DOHH2 (cell line): ENCODE measurements at regions not wholly inside any gene's neighbourhood (a gene's known extent, or its start where the extent isn't known, plus 50 kb on each side); places are given as distances from the start of the nearest gene placed in this dataset.

Experiments used
- H3F3A ChIP-seq: fragments of 200-600 bp; sonication (generic), shearing (Covaris generic); 2 replicates; pipeline ENCODE4 v1.6.0; 2016; ENCODE audit warnings: antibody characterized with exemption, mild to moderate bottlenecking; ENCODE audit not compliant: control insufficient read depth, insufficient read depth
- H3K27ac ChIP-seq: fragments of 200-600 bp; sonication (generic); 2 replicates; pipeline ENCODE4 v1.5.1; 2014; ENCODE audit warnings: low read depth, mild to moderate bottlenecking, low read length, moderate library complexity
- H3K27me3 ChIP-seq: fragments of 200-600 bp; sonication (generic); 2 replicates; pipeline ENCODE4 v1.6.1; 2014; ENCODE audit warnings: mild to moderate bottlenecking, low read length, mixed read lengths; ENCODE audit not compliant: control insufficient read depth
- H3K36me3 ChIP-seq: fragments of 200-600 bp; sonication (generic); 2 replicates; pipeline ENCODE4 v1.6.1; 2014; ENCODE audit warnings: mild to moderate bottlenecking, low read length, moderate library complexity, mixed read lengths; ENCODE audit not compliant: control insufficient read depth
- H3K4me1 ChIP-seq: fragments of 200-600 bp; sonication (generic); 2 replicates; pipeline ENCODE4 v1.6.1; 2014; ENCODE audit warnings: mild to moderate bottlenecking, low read length, mixed read lengths; ENCODE audit not compliant: control insufficient read depth
- H3K4me2 ChIP-seq: fragments of 200-600 bp; sonication (generic); 2 replicates; pipeline ENCODE4 v1.6.0; 2014; ENCODE audit warnings: mild to moderate bottlenecking, low read length, moderate library complexity
- H3K4me3 ChIP-seq: fragments of 200-600 bp; sonication (generic); 2 replicates; pipeline ENCODE4 v1.5.1; 2014; ENCODE audit warnings: mild to moderate bottlenecking, low read length, mixed read lengths
- H3K79me2 ChIP-seq: fragments of 200-600 bp; sonication (generic); 2 replicates; pipeline ENCODE4 v1.6.1; 2014; ENCODE audit warnings: mild to moderate bottlenecking, low read length, mixed read lengths; ENCODE audit not compliant: control insufficient read depth
- H3K9me2 ChIP-seq: fragments of 200-600 bp; sonication (generic); replicated peaks from 2 replicates; pipeline ENCODE4 v1.6.1; 2014; ENCODE audit warnings: mild to moderate bottlenecking, low read length, mixed read lengths; ENCODE audit not compliant: control insufficient read depth
- H3K9me3 ChIP-seq: fragments of 200-600 bp; sonication (generic); 2 replicates; pipeline ENCODE4 v1.6.1; 2014; ENCODE audit warnings: antibody characterized with exemption, low read length, mixed read lengths; ENCODE audit not compliant: control insufficient read depth, insufficient read depth
- H4K20me1 ChIP-seq: fragments of 200-600 bp; sonication (generic); 2 replicates; pipeline ENCODE4 v1.6.0; 2014; ENCODE audit warnings: low read depth, mild to moderate bottlenecking, antibody characterized with exemption, low read length, moderate library complexity; ENCODE audit not compliant: control insufficient read depth, insufficient read depth
- CTCF ChIP-seq: fragments of 200-600 bp; sonication (generic); IDR thresholded peaks from one replicate; pipeline ENCODE4 v1.5.1; 2014; ENCODE audit warnings: antibody characterized with exemption, mild to moderate bottlenecking, low read depth, low read length; ENCODE audit not compliant: poor library complexity, severe bottlenecking
- EZH2phosphoT487 ChIP-seq: fragments of 200-600 bp; sonication (generic); IDR thresholded peaks from 2 replicates; pipeline ENCODE4 v1.6.1; 2017; ENCODE audit warnings: borderline replicate concordance, mild to moderate bottlenecking, antibody characterized with exemption, low read length, moderate library complexity, mixed read lengths

DNA sequence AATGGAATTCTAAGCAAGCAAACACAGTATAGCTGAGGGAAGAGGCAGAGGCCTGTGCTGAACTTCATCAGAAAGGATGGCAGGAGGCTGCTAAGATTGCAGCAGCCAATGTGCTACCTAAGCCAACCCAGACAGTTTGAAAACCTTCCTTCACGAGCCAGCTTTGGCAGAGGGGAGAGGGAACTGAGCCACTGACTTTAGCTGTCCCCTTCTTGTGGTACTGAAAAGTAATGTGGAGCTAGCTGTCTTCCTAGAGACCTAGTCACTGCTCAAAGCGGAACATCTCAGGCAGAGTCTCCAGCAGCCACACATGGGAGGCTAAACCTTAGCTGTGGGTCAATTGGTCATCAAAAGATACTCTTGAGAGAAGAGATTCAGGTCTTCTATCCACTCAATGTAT is 419.0 kb downstream of the FBXO15 start:
- Histone ChIP-seq H4K20me1 (no peaks in the 10 kb centered on the region), H3K36me3 (no peaks in the 10 kb centered on the region), H3K9me3 (no peaks in the 10 kb centered on the region), H3K27me3 (no peaks in the 10 kb centered on the region), H3K9me2 (no peaks in the 10 kb centered on the region), H3K4me1 (no peaks in the 10 kb centered on the region), H3F3A (no peaks in the 10 kb centered on the region), H3K4me2 (no peak overlapping the region), H3K79me2 (no peaks in the 10 kb centered on the region), H3K4me3 (no peak overlapping the region), H3K27ac (no peak overlapping the region)
- TF ChIP-seq EZH2phosphoT487 (no peak), CTCF (no peak)

DNA sequence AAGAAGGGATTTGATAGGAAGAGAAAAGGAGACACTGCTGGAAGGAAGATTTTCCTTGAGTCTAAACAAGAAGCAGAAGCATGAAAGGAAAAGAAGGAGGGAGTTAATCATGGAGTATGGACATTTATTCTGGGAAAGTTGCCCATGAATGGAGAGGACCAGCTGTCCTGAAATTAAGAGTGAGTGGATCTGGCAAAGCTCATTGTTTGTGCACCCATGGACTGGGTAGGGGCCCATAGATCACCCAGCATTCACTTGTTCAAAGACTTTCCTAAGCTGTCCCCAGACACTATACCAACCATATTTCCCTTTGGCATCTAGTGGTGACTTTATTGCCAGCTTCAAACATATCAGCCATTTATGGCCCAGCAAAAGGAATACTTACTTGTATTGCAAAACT is 422.7 kb downstream of the FBXO15 start:
- TF ChIP-seq CTCF (no peak), EZH2phosphoT487 (no peak)

GRCh38 chr18:73719611-73720010 is 428.0 kb downstream of the FBXO15 start:
- H3K4me3 ChIP-seq, result no peak overlapping the region
- H3K4me2 ChIP-seq, result no peak overlapping the region

More for the DNA sequence above, 422.7 kb downstream of the FBXO15 start:
- Histone ChIP-seq H3K4me2 (no peak overlapping the region), H3K79me2 (no peaks in the 10 kb centered on the region), H3K9me3 (no peaks in the 10 kb centered on the region; the same call in 1 of the 2 replicates), H3K4me3 (no peak overlapping the region), H3K36me3 (no peaks in the 10 kb centered on the region), H3F3A (no peaks in the 10 kb centered on the region), H3K4me1 (no peaks in the 10 kb centered on the region), H4K20me1 (no peaks in the 10 kb centered on the region), H3K9me2 (no peaks in the 10 kb centered on the region), H3K27me3 (no peaks in the 10 kb centered on the region), H3K27ac (no peak overlapping the region)

More at GRCh38 chr18:73719611-73720010, 428.0 kb downstream of the FBXO15 start:
- no peaks in the 10 kb centered on the region for H3F3A ChIP-seq
- no peaks in the 10 kb centered on the region for H3K36me3 ChIP-seq
- H4K20me1 ChIP-seq, result no peaks in the 10 kb centered on the region
- no peaks in the 10 kb centered on the region for H3K4me1 ChIP-seq
- H3K9me2 ChIP-seq, result no peaks in the 10 kb centered on the region
- H3K27ac ChIP-seq, result no peak overlapping the region
- no peaks in the 10 kb centered on the region; the same call in 1 of the 2 replicates for H3K9me3 ChIP-seq
- H3K79me2 ChIP-seq, result no peaks in the 10 kb centered on the region
- TF ChIP-seq EZH2phosphoT487 (no peak), CTCF (no peak)
- H3K27me3 ChIP-seq, result no peaks in the 10 kb centered on the region
